ENCODE measurements at regions not wholly inside any gene's neighbourhood (a gene's known extent, or its start where the extent isn't known, plus 50 kb on each side); places are given as distances from the start of the nearest gene placed in this dataset.

- TF ChIP-seq CTCF (IDR thresholded peaks at IDR 0.05): no peak
- ATAC-seq (ENCODE audit: poor library complexity): peak; percentile 46
- intact Hi-C loops (cut with DNase I, micrococcal nuclease): no loop called here
- peak in 4 of 14 experiments; percentile 15 to 53 (median 40) for DNase-seq
- Histone ChIP-seq H3K4me1 (ENCODE audit: insufficient read depth, low read length) (peaks cover 10% of the 10 kb centered on the region), H3K36me3 (ENCODE audit: insufficient read depth, low read length) (no peaks in the 10 kb centered on the region), H3K27me3 (ENCODE audit: control insufficient read depth in 1 of 2, insufficient read depth in 2 of 2, low read length in 2 of 2) (no peaks in the 10 kb centered on the region), H3K9me3 (ENCODE audit: control insufficient read depth in 1 of 2, insufficient read depth in 1 of 2, low read length in 2 of 2) (no peaks in the 10 kb centered on the region), H3K4me3 (ENCODE audit: low read length) (no peak overlapping the region), H3K27ac (ENCODE audit: low read depth in 1 of 2, low read length in 2 of 2) (no peak overlapping the region)
- ChIA-PET CTCF (no interaction called here), POLR2A (no interaction called here)
- H3K4me1 Mint-ChIP-seq (ENCODE audit: low read depth): peaks cover 6% of the 10 kb centered on the region
- H3K4me3 Mint-ChIP-seq: no peak overlapping the region
- H3K27me3 Mint-ChIP-seq: peaks cover 4% of the 10 kb centered on the region
- no peaks in the 10 kb centered on the region for H3K36me3 Mint-ChIP-seq (ENCODE audit: low read depth)
- no peak overlapping the region for H3K27ac Mint-ChIP-seq
- no peaks in the 10 kb centered on the region for H3K9me3 Mint-ChIP-seq
These were observed 110.0 kb downstream of the ADSS2 start for GRCh38 chr1:244341455-244342450.

- DNase-seq (no peak), ATAC-seq (ENCODE audit: poor library complexity) (no peak)
- Mint-ChIP-seq H3K27me3 (no peaks in the 10 kb centered on the region), H3K9me3 (no peaks in the 10 kb centered on the region), H3K27ac (no peak overlapping the region), H3K4me1 (ENCODE audit: low read depth) (peaks cover 6% of the 10 kb centered on the region), H3K36me3 (ENCODE audit: low read depth) (no peaks in the 10 kb centered on the region), H3K4me3 (no peak overlapping the region)
- ChIA-PET CTCF (no interaction called here), POLR2A (no interaction called here)
- Histone ChIP-seq H3K27ac (ENCODE audit: low read depth in 1 of 2, low read length in 2 of 2) (no peak overlapping the region), H3K9me3 (ENCODE audit: control insufficient read depth in 1 of 2, insufficient read depth in 1 of 2, low read length in 2 of 2) (no peaks in the 10 kb centered on the region), H3K36me3 (ENCODE audit: insufficient read depth, low read length) (no peaks in the 10 kb centered on the region), H3K4me3 (ENCODE audit: low read length) (no peak overlapping the region), H3K4me1 (ENCODE audit: insufficient read depth, low read length) (peaks cover 10% of the 10 kb centered on the region), H3K27me3 (ENCODE audit: control insufficient read depth in 1 of 2, insufficient read depth in 2 of 2, low read length in 2 of 2) (no peaks in the 10 kb centered on the region)
- intact Hi-C loops (cut with DNase I, micrococcal nuclease): no loop called here
- TF ChIP-seq CTCF (IDR thresholded peaks at IDR 0.05): no peak
These were observed 107.7 kb downstream of the ADSS2 start for GRCh38 chr1:244344001-244344400.

GRCh38 chr1:244346972-244347618, 104.6 kb downstream of the ADSS2 start:
- peaks cover 9% of the 10 kb centered on the region for H3K4me1 ChIP-seq (ENCODE audit: insufficient read depth, low read length)
- Mint-ChIP-seq H3K27ac (no peak overlapping the region), H3K4me3 (no peak overlapping the region), H3K27me3 (no peaks in the 10 kb centered on the region), H3K9me3 (no peaks in the 10 kb centered on the region), H3K4me1 (ENCODE audit: low read depth) (no peaks in the 10 kb centered on the region), H3K36me3 (ENCODE audit: low read depth) (no peaks in the 10 kb centered on the region)
- ATAC-seq (ENCODE audit: poor library complexity) (no peak), DNase-seq (no peak)
- TF ChIP-seq CTCF (IDR thresholded peaks at IDR 0.05): no peak
- no peak overlapping the region for H3K4me3 ChIP-seq (ENCODE audit: low read length)
- ChIA-PET CTCF (no interaction called here), POLR2A (no interaction called here)
- no peak overlapping the region for H3K27ac ChIP-seq (ENCODE audit: low read depth in 1 of 2, low read length in 2 of 2)
- no peaks in the 10 kb centered on the region for H3K9me3 ChIP-seq (ENCODE audit: control insufficient read depth in 1 of 2, insufficient read depth in 1 of 2, low read length in 2 of 2)
- no peaks in the 10 kb centered on the region for H3K36me3 ChIP-seq (ENCODE audit: insufficient read depth, low read length)
- no peaks in the 10 kb centered on the region for H3K27me3 ChIP-seq (ENCODE audit: control insufficient read depth in 1 of 2, insufficient read depth in 2 of 2, low read length in 2 of 2)
- intact Hi-C loops (cut with DNase I, micrococcal nuclease): no loop called here

Data from CD4-positive, alpha-beta T cell (primary cell).